Liver (tissue), 7 donors: ENCODE measurements at regions not wholly inside any gene's neighbourhood (a gene's known extent, or its start where the extent isn't known, plus 50 kb on each side); places are given as distances from the start of the nearest gene placed in this dataset.

ENCODE experiments used
- DNase-seq: peaks from one replicate; pipeline ENCODE4 v3.0.0-alpha.2; 2017; ENCODE audit warnings: low spot score
- H3K27ac ChIP-seq, 2 donors: one replicate each; pipeline ENCODE4 v1.7.0; 2013; ENCODE audit warnings: inconsistent platforms in 2 of 2, low read length in 2 of 2, control low read depth in 1 of 2, low read depth in 1 of 2, mild to moderate bottlenecking in 1 of 2
- H3K27me3 ChIP-seq, 4 donors: one replicate each; pipeline versions ENCODE4 v1.6.1 to v1.7.0; 2013; ENCODE audit warnings: low read length in 3 of 4, inconsistent platforms in 1 of 4, mild to moderate bottlenecking in 1 of 4, moderate library complexity in 1 of 4; ENCODE audit not compliant: control insufficient read depth in 4 of 4, insufficient read depth in 4 of 4
- H3K36me3 ChIP-seq, 4 donors: one replicate each; pipeline versions ENCODE4 v1.6.1 to v1.7.0; 2013; ENCODE audit warnings: low read length in 3 of 4, mild to moderate bottlenecking in 3 of 4, low read depth in 1 of 4, moderate library complexity in 1 of 4; ENCODE audit not compliant: control insufficient read depth in 4 of 4, insufficient read depth in 3 of 4
- H3K4me1 ChIP-seq, 4 donors: one replicate each; pipeline versions ENCODE4 v1.6.1 to v1.7.0; 2013; ENCODE audit warnings: low read length in 3 of 4, mild to moderate bottlenecking in 3 of 4, moderate library complexity in 1 of 4; ENCODE audit not compliant: control insufficient read depth in 4 of 4, insufficient read depth in 4 of 4
- H3K4me3 ChIP-seq, 3 donors: one replicate each; pipeline versions ENCODE4 v1.6.1 to v1.7.0; 2013; ENCODE audit warnings: low read length in 3 of 3, control low read depth in 1 of 3, low read depth in 1 of 3, mild to moderate bottlenecking in 1 of 3
- H3K9ac ChIP-seq, 2 donors: one replicate each; pipeline ENCODE4 v1.7.0; 2013; ENCODE audit warnings: low read length in 2 of 2, mild to moderate bottlenecking in 2 of 2, moderate library complexity in 2 of 2, control low read depth in 1 of 2, low read depth in 1 of 2
- H3K9me3 ChIP-seq, 4 donors: one replicate each; pipeline versions ENCODE4 v1.6.1 to v1.7.0; 2013; ENCODE audit warnings: low read length in 3 of 4; ENCODE audit not compliant: control insufficient read depth in 4 of 4
- EGR1 ChIP-seq, 2 donors: IDR thresholded peaks; 2 replicates each; pipeline ENCODE4 v1.6.1; 2016 to 2018; ENCODE audit warnings: antibody characterized with exemption in 2 of 2, low read depth in 2 of 2
- GABPA ChIP-seq, 2 donors: IDR thresholded peaks in 1 of 2; conservative IDR thresholded peaks in 1 of 2; 2 replicates each; pipeline ENCODE4 v1.6.1; 2016; ENCODE audit warnings: antibody characterized with exemption in 2 of 2, mild to moderate bottlenecking in 1 of 2, moderate library complexity in 1 of 2
- HNF4A ChIP-seq, 2 donors: conservative IDR thresholded peaks; 2 replicates each; pipeline ENCODE4 v1.6.1; 2016; ENCODE audit warnings: antibody characterized with exemption in 2 of 2, mild to moderate bottlenecking in 2 of 2
- JUND ChIP-seq, 2 donors: IDR thresholded peaks; 2 replicates each; pipeline ENCODE4 v1.6.1; 2016; ENCODE audit warnings: antibody characterized with exemption in 2 of 2
- NR2F2 ChIP-seq: IDR thresholded peaks from 2 replicates; pipeline ENCODE4 v1.6.1; 2016; ENCODE audit warnings: antibody characterized with exemption
- RAD21 ChIP-seq, 2 donors: IDR thresholded peaks; 2 replicates each; pipeline ENCODE4 v1.6.1; 2016; ENCODE audit warnings: antibody characterized with exemption in 2 of 2, mild to moderate bottlenecking in 2 of 2
- RXRA ChIP-seq, 2 donors: IDR thresholded peaks; 2 replicates each; pipeline ENCODE4 v1.6.1; 2017 to 2018; ENCODE audit warnings: antibody characterized with exemption in 2 of 2, mild to moderate bottlenecking in 1 of 2
- SP1 ChIP-seq: IDR thresholded peaks from 2 replicates; pipeline ENCODE4 v1.6.1; 2018; ENCODE audit warnings: antibody characterized with exemption, mild to moderate bottlenecking
- TAF1 ChIP-seq: conservative IDR thresholded peaks from 2 replicates; pipeline ENCODE4 v1.6.1; 2016; ENCODE audit warnings: antibody characterized with exemption, mild to moderate bottlenecking
- YY1 ChIP-seq: IDR thresholded peaks from 2 replicates; pipeline ENCODE4 v1.6.1; 2016; ENCODE audit warnings: antibody characterized with exemption, mild to moderate bottlenecking
- WGBS: extraction: QIAGEN DNeasy Blood & Tissue Kit; methylation state at CpG from one replicate; pipeline ENCODE4 v1.1.7; 2013; 5-methylcytosine and 5-hydroxymethylcytosine counted together
- TF ChIP-seq, protein P1 (sequence below): IDR thresholded peaks from 2 replicates; pipeline ENCODE4 v1.6.1; 2016; ENCODE audit warnings: antibody characterized with exemption
- TF ChIP-seq, protein P2 (sequence below): IDR thresholded peaks from 2 replicates; pipeline ENCODE4 v1.6.1; 2016; ENCODE audit warnings: antibody characterized with exemption, mild to moderate bottlenecking
- TF ChIP-seq, protein P3 (sequence below): IDR thresholded peaks from 2 replicates; pipeline ENCODE4 v1.6.1; 2016; ENCODE audit warnings: antibody characterized with exemption
- TF ChIP-seq, protein P4 (sequence below): IDR thresholded peaks from 2 replicates; pipeline ENCODE4 v1.6.1; 2016; ENCODE audit warnings: antibody characterized with exemption
- donor health status: healthy.
- donor health status: healthy.
- donor health status: healthy.
- donor health status: healthy.

DNA sequence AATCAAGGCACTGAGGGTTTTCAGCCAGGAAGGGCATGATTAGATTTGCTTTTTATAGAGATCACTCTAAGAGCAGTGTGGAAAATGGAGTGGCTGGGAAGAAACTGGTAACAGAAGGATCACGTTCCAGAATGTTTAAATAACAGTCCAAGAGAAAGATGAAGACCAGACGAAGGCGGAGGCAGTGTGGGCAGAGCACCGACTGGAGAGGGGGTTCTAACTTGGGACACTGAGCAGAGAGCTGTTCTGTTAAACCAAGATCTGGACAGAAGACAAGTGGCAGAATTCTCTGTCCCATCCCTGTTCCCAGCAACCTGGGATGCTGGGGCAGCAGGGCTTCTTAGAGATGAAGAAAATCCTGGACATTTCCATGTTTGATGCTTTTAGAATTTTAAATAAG, 249.1 kb upstream of the NR4A3 start:
- TF ChIP-seq GABPA (IDR thresholded peaks at IDR 0.05 in 1 of 2, conservative IDR thresholded peaks at IDR 0.05 in 1 of 2): no peak
- TF ChIP-seq, protein P1, sequence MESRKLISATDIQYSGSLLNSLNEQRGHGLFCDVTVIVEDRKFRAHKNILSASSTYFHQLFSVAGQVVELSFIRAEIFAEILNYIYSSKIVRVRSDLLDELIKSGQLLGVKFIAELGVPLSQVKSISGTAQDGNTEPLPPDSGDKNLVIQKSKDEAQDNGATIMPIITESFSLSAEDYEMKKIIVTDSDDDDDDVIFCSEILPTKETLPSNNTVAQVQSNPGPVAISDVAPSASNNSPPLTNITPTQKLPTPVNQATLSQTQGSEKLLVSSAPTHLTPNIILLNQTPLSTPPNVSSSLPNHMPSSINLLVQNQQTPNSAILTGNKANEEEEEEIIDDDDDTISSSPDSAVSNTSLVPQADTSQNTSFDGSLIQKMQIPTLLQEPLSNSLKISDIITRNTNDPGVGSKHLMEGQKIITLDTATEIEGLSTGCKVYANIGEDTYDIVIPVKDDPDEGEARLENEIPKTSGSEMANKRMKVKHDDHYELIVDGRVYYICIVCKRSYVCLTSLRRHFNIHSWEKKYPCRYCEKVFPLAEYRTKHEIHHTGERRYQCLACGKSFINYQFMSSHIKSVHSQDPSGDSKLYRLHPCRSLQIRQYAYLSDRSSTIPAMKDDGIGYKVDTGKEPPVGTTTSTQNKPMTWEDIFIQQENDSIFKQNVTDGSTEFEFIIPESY: no peak
- TF ChIP-seq, protein P2, sequence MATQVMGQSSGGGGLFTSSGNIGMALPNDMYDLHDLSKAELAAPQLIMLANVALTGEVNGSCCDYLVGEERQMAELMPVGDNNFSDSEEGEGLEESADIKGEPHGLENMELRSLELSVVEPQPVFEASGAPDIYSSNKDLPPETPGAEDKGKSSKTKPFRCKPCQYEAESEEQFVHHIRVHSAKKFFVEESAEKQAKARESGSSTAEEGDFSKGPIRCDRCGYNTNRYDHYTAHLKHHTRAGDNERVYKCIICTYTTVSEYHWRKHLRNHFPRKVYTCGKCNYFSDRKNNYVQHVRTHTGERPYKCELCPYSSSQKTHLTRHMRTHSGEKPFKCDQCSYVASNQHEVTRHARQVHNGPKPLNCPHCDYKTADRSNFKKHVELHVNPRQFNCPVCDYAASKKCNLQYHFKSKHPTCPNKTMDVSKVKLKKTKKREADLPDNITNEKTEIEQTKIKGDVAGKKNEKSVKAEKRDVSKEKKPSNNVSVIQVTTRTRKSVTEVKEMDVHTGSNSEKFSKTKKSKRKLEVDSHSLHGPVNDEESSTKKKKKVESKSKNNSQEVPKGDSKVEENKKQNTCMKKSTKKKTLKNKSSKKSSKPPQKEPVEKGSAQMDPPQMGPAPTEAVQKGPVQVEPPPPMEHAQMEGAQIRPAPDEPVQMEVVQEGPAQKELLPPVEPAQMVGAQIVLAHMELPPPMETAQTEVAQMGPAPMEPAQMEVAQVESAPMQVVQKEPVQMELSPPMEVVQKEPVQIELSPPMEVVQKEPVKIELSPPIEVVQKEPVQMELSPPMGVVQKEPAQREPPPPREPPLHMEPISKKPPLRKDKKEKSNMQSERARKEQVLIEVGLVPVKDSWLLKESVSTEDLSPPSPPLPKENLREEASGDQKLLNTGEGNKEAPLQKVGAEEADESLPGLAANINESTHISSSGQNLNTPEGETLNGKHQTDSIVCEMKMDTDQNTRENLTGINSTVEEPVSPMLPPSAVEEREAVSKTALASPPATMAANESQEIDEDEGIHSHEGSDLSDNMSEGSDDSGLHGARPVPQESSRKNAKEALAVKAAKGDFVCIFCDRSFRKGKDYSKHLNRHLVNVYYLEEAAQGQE: no peak
- TF ChIP-seq, protein P3, sequence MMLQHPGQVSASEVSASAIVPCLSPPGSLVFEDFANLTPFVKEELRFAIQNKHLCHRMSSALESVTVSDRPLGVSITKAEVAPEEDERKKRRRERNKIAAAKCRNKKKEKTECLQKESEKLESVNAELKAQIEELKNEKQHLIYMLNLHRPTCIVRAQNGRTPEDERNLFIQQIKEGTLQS: no peak
- Histone ChIP-seq H3K4me1 (no peaks in the 10 kb centered on the region), H3K27me3 (peaks cover 0 to 3% (median 0%) of the 10 kb centered on the region in 4 donors)

DNA sequence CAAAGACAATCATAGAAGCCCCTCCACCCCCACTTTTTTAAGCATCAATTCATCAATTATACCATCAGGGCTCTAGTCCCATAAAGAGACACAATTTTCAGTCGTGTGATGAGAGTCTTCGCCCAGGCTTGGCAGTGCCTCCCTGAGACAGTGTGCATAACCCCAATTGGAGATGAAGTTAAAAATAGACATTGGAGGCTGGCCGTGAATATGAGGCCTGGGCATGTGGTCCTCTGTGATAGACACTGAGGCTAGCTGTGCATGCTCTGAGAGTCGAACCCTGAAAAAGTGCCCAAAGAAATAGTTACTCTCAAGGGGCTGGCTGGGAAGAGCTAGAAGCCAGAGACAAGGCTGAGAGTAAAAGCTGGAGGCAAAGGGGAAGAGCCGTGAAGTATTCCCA, 248.6 kb upstream of the NR4A3 start:
- DNase-seq: no peak
- H3K4me3 ChIP-seq: no peak overlapping the region
- no peaks in the 10 kb centered on the region for H3K36me3 ChIP-seq
- no peak overlapping the region for H3K27ac ChIP-seq
- 83% methylated on average over 5 of the region's 5 CpGs for WGBS
- peaks cover 0 to 3% (median 0%) of the 10 kb centered on the region in 4 donors for H3K27me3 ChIP-seq
- no peak overlapping the region for H3K9ac ChIP-seq
- no peaks in the 10 kb centered on the region for H3K9me3 ChIP-seq
- TF ChIP-seq GABPA (IDR thresholded peaks at IDR 0.05 in 1 of 2, conservative IDR thresholded peaks at IDR 0.05 in 1 of 2): no peak
- TF ChIP-seq, protein P4, sequence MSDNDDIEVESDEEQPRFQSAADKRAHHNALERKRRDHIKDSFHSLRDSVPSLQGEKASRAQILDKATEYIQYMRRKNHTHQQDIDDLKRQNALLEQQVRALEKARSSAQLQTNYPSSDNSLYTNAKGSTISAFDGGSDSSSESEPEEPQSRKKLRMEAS: no peak
- no peak for TF ChIP-seq RAD21 (IDR thresholded peaks at IDR 0.05)
- TF ChIP-seq JUND (IDR thresholded peaks at IDR 0.05): no peak
- no peaks in the 10 kb centered on the region for H3K4me1 ChIP-seq

More for the DNA sequence above, 249.1 kb upstream of the NR4A3 start:
- Histone ChIP-seq H3K4me3 (no peak overlapping the region), H3K36me3 (no peaks in the 10 kb centered on the region), H3K9me3 (no peaks in the 10 kb centered on the region), H3K9ac (no peak overlapping the region), H3K27ac (no peak overlapping the region)
- no peak for DNase-seq
- 83% methylated on average over 4 of the region's 4 CpGs for WGBS

DNA sequence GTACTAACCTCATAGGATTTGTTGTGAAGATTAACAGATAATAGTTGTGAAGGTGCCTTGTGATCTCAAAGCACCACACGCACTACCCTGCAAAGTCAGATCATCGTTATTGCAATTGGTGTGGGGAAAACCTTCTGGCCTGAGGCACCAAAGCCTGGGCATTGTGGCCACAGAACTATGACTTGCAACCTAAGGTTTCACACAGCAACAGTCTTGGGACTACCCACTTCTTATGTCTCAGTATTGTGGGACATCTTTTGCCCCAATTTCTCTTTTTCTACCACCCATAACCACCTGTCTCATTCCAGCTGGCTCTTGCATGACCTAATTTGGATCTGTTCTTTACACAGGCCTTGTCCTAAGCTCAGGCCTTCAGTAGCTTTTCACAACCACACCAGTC, 247.8 kb upstream of the NR4A3 start:
- 92% methylated on average over 2 of the region's 2 CpGs for WGBS
- Histone ChIP-seq H3K36me3 (no peaks in the 10 kb centered on the region), H3K4me3 (no peak overlapping the region), H3K9ac (no peak overlapping the region), H3K27ac (no peak overlapping the region), H3K4me1 (no peaks in the 10 kb centered on the region), H3K9me3 (no peaks in the 10 kb centered on the region), H3K27me3 (peaks cover 0 to 3% (median 0%) of the 10 kb centered on the region in 4 donors)
- DNase-seq: no peak
- TF ChIP-seq, protein P4: no peak
- TF ChIP-seq RXRA (IDR thresholded peaks at IDR 0.05) (no peak), SP1 (no peak), NR2F2 (no peak), TAF1 (no peak), HNF4A (conservative IDR thresholded peaks at IDR 0.05) (no peak), YY1 (no peak), RAD21 (IDR thresholded peaks at IDR 0.05) (no peak), EGR1 (IDR thresholded peaks at IDR 0.05; ENCODE audit: low read depth in 2 of 2) (no peak)
- TF ChIP-seq, protein P2: no peak
